ENCODE measurements at regions not wholly inside any gene's neighbourhood (a gene's known extent, or its start where the extent isn't known, plus 50 kb on each side); places are given as distances from the start of the nearest gene placed in this dataset.

- Histone ChIP-seq H3K27me3 (no peaks in the 10 kb centered on the region), H3K36me3 (no peaks in the 10 kb centered on the region), H3K9me3 (no peaks in the 10 kb centered on the region), H3K4me1 (no peaks in the 10 kb centered on the region), H3K27ac (no peak overlapping the region), H3K4me3 (no peak overlapping the region)
- TF ChIP-seq POLR2A (IDR thresholded peaks at IDR 0.05) (no peak), CTCF (IDR thresholded peaks at IDR 0.05) (no peak)
- intact Hi-C loops (cut with DNase I; ENCODE audit: low total_unique reads) = no loop called here
- no peak for DNase-seq
These were observed 108.2 kb downstream of the FOXD2 start for GRCh38 chr1:47545912-47546483.

- H3K4me1 ChIP-seq = no peaks in the 10 kb centered on the region
- no peak overlapping the region for H3K27ac ChIP-seq
- DNase-seq = no peak
- no peaks in the 10 kb centered on the region for H3K9me3 ChIP-seq
- no peaks in the 10 kb centered on the region for H3K36me3 ChIP-seq
- intact Hi-C loops (cut with DNase I; ENCODE audit: low total_unique reads) = no loop called here
- H3K27me3 ChIP-seq = no peaks in the 10 kb centered on the region
- TF ChIP-seq POLR2A (IDR thresholded peaks at IDR 0.05) (no peak), CTCF (IDR thresholded peaks at IDR 0.05) (no peak)
- H3K4me3 ChIP-seq = no peak overlapping the region
These were observed 110.1 kb downstream of the FOXD2 start for GRCh38 chr1:47547753-47548573.

- DNase-seq = no peak
- Histone ChIP-seq H3K36me3 (no peaks in the 10 kb centered on the region), H3K27me3 (no peaks in the 10 kb centered on the region), H3K27ac (no peak overlapping the region), H3K4me1 (no peaks in the 10 kb centered on the region), H3K4me3 (no peak overlapping the region), H3K9me3 (no peaks in the 10 kb centered on the region)
- TF ChIP-seq CTCF (IDR thresholded peaks at IDR 0.05) (no peak), POLR2A (IDR thresholded peaks at IDR 0.05) (no peak)
- intact Hi-C loops (cut with DNase I; ENCODE audit: low total_unique reads) = no loop called here
These were observed 110.8 kb downstream of the FOXD2 start for GRCh38 chr1:47548637-47549036.

GRCh38 chr1:47549532-47549931 lies 111.7 kb downstream of the FOXD2 start:
- no peak for DNase-seq
- H3K36me3 ChIP-seq = no peaks in the 10 kb centered on the region
- no peaks in the 10 kb centered on the region for H3K4me1 ChIP-seq
- no peak overlapping the region for H3K4me3 ChIP-seq
- H3K27me3 ChIP-seq = no peaks in the 10 kb centered on the region
- no peak for TF ChIP-seq CTCF (IDR thresholded peaks at IDR 0.05)
- no peak for TF ChIP-seq POLR2A (IDR thresholded peaks at IDR 0.05)
- H3K9me3 ChIP-seq = no peaks in the 10 kb centered on the region
- no peak overlapping the region for H3K27ac ChIP-seq
- intact Hi-C loops (cut with DNase I; ENCODE audit: low total_unique reads) = no loop called here

- no peaks in the 10 kb centered on the region for H3K27me3 ChIP-seq
- TF ChIP-seq POLR2A (IDR thresholded peaks at IDR 0.05) = no peak
- TF ChIP-seq CTCF (IDR thresholded peaks at IDR 0.05) = no peak
- H3K36me3 ChIP-seq = no peaks in the 10 kb centered on the region
- H3K27ac ChIP-seq = no peak overlapping the region
- no peak overlapping the region for H3K4me3 ChIP-seq
- intact Hi-C loops (cut with DNase I; ENCODE audit: low total_unique reads) = no loop called here
- H3K4me1 ChIP-seq = no peaks in the 10 kb centered on the region
- no peaks in the 10 kb centered on the region for H3K9me3 ChIP-seq
- no peak for DNase-seq
These were observed 113.1 kb downstream of the FOXD2 start for GRCh38 chr1:47550929-47551328.

All from uterus (tissue), 3 donors.